GM12878 (cell line): ENCODE measurements at regions not wholly inside any gene's neighbourhood (a gene's known extent, or its start where the extent isn't known, plus 50 kb on each side); places are given as distances from the start of the nearest gene placed in this dataset.

Source experiments
- ASH2L ChIP-seq: fragments of 300-600, 200-600 bp; sonication (generic); IDR thresholded peaks from 2 replicates; pipeline ENCODE4 v1.6.1; 2017; ENCODE audit warnings: low read depth, mild to moderate bottlenecking, borderline replicate concordance
- ESRRA ChIP-seq: IDR thresholded peaks from 2 replicates; pipeline ENCODE4 v1.6.1; 2012; ENCODE audit warnings: mild to moderate bottlenecking, low read length, improper control_type of control experiment
- FOXM1 ChIP-seq: IDR thresholded peaks from 2 replicates; pipeline ENCODE4 v1.6.1; 2012; ENCODE audit warnings: low read depth, mild to moderate bottlenecking, inconsistent platforms, low read length, moderate library complexity
- IKZF2 ChIP-seq, 2 experiments: fragments of 450-650 bp; IDR thresholded peaks; 2 replicates each; pipeline ENCODE4 v1.6.1; 2017; ENCODE audit warnings: mild to moderate bottlenecking in 2 of 2, moderate library complexity in 2 of 2
- IRF3 ChIP-seq: fragments of 450-650 bp; IDR thresholded peaks from 2 replicates; pipeline ENCODE4 v1.6.1; 2014; ENCODE audit warnings: mild to moderate bottlenecking
- MEF2A ChIP-seq: IDR thresholded peaks from 2 replicates; pipeline ENCODE4 v1.6.1; 2011; ENCODE audit warnings: low read depth, mild to moderate bottlenecking, low read length, moderate library complexity; ENCODE audit not compliant: insufficient read depth
- MYB ChIP-seq: fragments of 150-350 bp; IDR thresholded peaks from 2 replicates; pipeline ENCODE4 v1.6.1; 2014; ENCODE audit warnings: mild to moderate bottlenecking, low read depth, low read length, borderline replicate concordance
- NFXL1 ChIP-seq: fragments of 450-650 bp; IDR thresholded peaks from 2 replicates; pipeline ENCODE4 v1.6.1; 2017; ENCODE audit warnings: antibody characterized with exemption, mild to moderate bottlenecking, borderline replicate concordance
- SMAD5 ChIP-seq: IDR thresholded peaks from 2 replicates; pipeline ENCODE4 v1.6.1; 2016; ENCODE audit warnings: antibody characterized with exemption, low read depth
- SMARCA5 ChIP-seq: fragments of 450-650 bp; IDR thresholded peaks from 2 replicates; pipeline ENCODE4 v1.6.1; 2017; ENCODE audit warnings: mild to moderate bottlenecking
- STAT3 ChIP-seq: IDR thresholded peaks from 2 replicates; pipeline ENCODE4 v1.6.1; 2011; ENCODE audit warnings: low read depth, low read length, improper control_type of control experiment
- TAF1 ChIP-seq: IDR thresholded peaks from 2 replicates; pipeline ENCODE4 v1.6.1; 2011; ENCODE audit warnings: mild to moderate bottlenecking, low read depth, low read length, borderline replicate concordance
- ZBED1 ChIP-seq: IDR thresholded peaks from 2 replicates; pipeline ENCODE4 v1.6.1; 2016; ENCODE audit warnings: borderline replicate concordance
- TF ChIP-seq, protein P1 (sequence below): fragments of 450-650 bp; IDR thresholded peaks from 2 replicates; pipeline ENCODE4 v1.6.1; 2016; ENCODE audit warnings: mild to moderate bottlenecking
- TF ChIP-seq, protein P2 (sequence below): IDR thresholded peaks from 2 replicates; pipeline ENCODE4 v1.6.1; 2012; ENCODE audit warnings: mild to moderate bottlenecking, low read depth, low read length
- TF ChIP-seq, protein P3 (sequence below), 3 experiments: IDR thresholded peaks in 2 of 3; conservative IDR thresholded peaks in 1 of 3; 2 replicates each; pipeline ENCODE4 v1.5.1; 2011; ENCODE audit warnings: low read depth in 3 of 3, low read length in 3 of 3, mild to moderate bottlenecking in 3 of 3, control low read depth in 2 of 3, moderate library complexity in 2 of 3, inconsistent platforms in 1 of 3, mixed read lengths in 1 of 3; ENCODE audit not compliant: control insufficient read depth in 2 of 3, insufficient read depth in 1 of 3; ENCODE audit errors: extremely low read depth in 1 of 3

DNA sequence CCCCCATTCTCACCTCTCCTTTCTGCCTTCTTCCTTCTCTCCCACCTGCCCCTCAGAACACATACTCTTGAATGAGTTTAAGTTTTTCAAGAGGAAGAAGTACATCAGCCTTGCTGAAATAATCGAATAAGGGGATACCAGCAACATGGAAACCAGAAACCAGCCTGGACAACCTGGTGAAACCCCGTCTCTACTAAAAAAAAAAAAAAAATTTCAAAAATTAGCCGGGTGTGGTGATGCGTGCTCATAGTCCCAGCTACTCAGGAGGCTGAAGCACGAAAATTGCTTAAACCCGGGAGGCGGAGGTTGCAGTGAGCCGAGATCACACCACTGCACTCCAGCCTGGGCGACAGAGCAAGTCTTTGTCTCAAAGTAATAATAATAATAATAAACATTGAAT, 75.0 kb upstream of the SLC1A4 start (continued):
- TF ChIP-seq SMARCA5 (no peak), ASH2L (0 out of 2 replicates have a peak, but pooled peaks have one; percentile 12), ESRRA (no peak), MYB (no peak), IRF3 (no peak), IKZF2 (IDR thresholded peaks at IDR 0.05) (peak in 1 of 2 experiments; percentile 26; a peak in 1 of 4 replicates), SMAD5 (no peak), NFXL1 (no peak), FOXM1 (0 out of 2 replicates have a peak, but pooled peaks have one; percentile 12), STAT3 (no peak), TAF1 (peak; percentile 48; the same call in 1 of the 2 replicates), ZBED1 (no peak), MEF2A (0 out of 2 replicates have a peak, but pooled peaks have one; percentile 13)
- TF ChIP-seq, protein P1, sequence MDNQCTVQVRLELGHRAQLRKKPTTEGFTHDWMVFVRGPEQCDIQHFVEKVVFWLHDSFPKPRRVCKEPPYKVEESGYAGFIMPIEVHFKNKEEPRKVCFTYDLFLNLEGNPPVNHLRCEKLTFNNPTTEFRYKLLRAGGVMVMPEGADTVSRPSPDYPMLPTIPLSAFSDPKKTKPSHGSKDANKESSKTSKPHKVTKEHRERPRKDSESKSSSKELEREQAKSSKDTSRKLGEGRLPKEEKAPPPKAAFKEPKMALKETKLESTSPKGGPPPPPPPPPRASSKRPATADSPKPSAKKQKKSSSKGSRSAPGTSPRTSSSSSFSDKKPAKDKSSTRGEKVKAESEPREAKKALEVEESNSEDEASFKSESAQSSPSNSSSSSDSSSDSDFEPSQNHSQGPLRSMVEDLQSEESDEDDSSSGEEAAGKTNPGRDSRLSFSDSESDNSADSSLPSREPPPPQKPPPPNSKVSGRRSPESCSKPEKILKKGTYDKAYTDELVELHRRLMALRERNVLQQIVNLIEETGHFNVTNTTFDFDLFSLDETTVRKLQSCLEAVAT = 0 out of 2 replicates have a peak, but pooled peaks have one; percentile 31
- TF ChIP-seq, protein P2, sequence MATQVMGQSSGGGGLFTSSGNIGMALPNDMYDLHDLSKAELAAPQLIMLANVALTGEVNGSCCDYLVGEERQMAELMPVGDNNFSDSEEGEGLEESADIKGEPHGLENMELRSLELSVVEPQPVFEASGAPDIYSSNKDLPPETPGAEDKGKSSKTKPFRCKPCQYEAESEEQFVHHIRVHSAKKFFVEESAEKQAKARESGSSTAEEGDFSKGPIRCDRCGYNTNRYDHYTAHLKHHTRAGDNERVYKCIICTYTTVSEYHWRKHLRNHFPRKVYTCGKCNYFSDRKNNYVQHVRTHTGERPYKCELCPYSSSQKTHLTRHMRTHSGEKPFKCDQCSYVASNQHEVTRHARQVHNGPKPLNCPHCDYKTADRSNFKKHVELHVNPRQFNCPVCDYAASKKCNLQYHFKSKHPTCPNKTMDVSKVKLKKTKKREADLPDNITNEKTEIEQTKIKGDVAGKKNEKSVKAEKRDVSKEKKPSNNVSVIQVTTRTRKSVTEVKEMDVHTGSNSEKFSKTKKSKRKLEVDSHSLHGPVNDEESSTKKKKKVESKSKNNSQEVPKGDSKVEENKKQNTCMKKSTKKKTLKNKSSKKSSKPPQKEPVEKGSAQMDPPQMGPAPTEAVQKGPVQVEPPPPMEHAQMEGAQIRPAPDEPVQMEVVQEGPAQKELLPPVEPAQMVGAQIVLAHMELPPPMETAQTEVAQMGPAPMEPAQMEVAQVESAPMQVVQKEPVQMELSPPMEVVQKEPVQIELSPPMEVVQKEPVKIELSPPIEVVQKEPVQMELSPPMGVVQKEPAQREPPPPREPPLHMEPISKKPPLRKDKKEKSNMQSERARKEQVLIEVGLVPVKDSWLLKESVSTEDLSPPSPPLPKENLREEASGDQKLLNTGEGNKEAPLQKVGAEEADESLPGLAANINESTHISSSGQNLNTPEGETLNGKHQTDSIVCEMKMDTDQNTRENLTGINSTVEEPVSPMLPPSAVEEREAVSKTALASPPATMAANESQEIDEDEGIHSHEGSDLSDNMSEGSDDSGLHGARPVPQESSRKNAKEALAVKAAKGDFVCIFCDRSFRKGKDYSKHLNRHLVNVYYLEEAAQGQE = no peak
- TF ChIP-seq, protein P3, sequence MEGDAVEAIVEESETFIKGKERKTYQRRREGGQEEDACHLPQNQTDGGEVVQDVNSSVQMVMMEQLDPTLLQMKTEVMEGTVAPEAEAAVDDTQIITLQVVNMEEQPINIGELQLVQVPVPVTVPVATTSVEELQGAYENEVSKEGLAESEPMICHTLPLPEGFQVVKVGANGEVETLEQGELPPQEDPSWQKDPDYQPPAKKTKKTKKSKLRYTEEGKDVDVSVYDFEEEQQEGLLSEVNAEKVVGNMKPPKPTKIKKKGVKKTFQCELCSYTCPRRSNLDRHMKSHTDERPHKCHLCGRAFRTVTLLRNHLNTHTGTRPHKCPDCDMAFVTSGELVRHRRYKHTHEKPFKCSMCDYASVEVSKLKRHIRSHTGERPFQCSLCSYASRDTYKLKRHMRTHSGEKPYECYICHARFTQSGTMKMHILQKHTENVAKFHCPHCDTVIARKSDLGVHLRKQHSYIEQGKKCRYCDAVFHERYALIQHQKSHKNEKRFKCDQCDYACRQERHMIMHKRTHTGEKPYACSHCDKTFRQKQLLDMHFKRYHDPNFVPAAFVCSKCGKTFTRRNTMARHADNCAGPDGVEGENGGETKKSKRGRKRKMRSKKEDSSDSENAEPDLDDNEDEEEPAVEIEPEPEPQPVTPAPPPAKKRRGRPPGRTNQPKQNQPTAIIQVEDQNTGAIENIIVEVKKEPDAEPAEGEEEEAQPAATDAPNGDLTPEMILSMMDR (IDR thresholded peaks at IDR 0.05 in 2 of 3, conservative IDR thresholded peaks at IDR 0.05 in 1 of 3; ENCODE audit: control insufficient read depth in 2 of 3, extremely low read depth in 1 of 3, insufficient read depth in 1 of 3, low read depth in 3 of 3, low read length in 3 of 3) = no peak
- TF ChIP-seq, all 136 proteins: peak for 8
